ENCODE measurements at regions not wholly inside any gene's neighbourhood (a gene's known extent, or its start where the extent isn't known, plus 50 kb on each side); places are given as distances from the start of the nearest gene placed in this dataset.
A peak's percentile ranks its signal among the peaks of the same experiment; 100 is the strongest.

GRCh38 chrX:69094977-69095669 lies 70.1 kb downstream of the PJA1 start:
- Mint-ChIP-seq H3K4me1 (no peaks in the 10 kb centered on the region), H3K27me3 (no peaks in the 10 kb centered on the region), H3K4me3 (no peak overlapping the region), H3K9me3 (peaks cover 0 to 4% (median 0%) of the 10 kb centered on the region in 7 donors), H3K27ac (peak overlapping the region in 1 of 6 donors; percentile 48), H3K36me3 (no peaks in the 10 kb centered on the region)
- no peak for DNase-seq
- ATAC-seq (ENCODE audit: low read depth in 2 of 2), result no peak

GRCh38 chrX:69093960-69094871 lies 71.0 kb downstream of the PJA1 start:
- Mint-ChIP-seq H3K36me3 (no peaks in the 10 kb centered on the region), H3K27ac (no peak overlapping the region), H3K4me1 (no peaks in the 10 kb centered on the region), H3K9me3 (peaks cover 0 to 4% (median 0%) of the 10 kb centered on the region in 7 donors), H3K27me3 (no peaks in the 10 kb centered on the region), H3K4me3 (no peak overlapping the region)
- ATAC-seq (ENCODE audit: low read depth in 2 of 2) (no peak), DNase-seq (no peak)

- Mint-ChIP-seq H3K9me3 (no peaks in the 10 kb centered on the region), H3K27me3 (peaks cover 0 to 13% (median 0%) of the 10 kb centered on the region in 3 donors), H3K36me3 (no peaks in the 10 kb centered on the region), H3K4me3 (no peak overlapping the region), H3K4me1 (no peaks in the 10 kb centered on the region), H3K27ac (no peak overlapping the region)
- no peak for DNase-seq
- no peak for ATAC-seq (ENCODE audit: low read depth in 2 of 2)
These were observed 75.2 kb downstream of the PJA1 start for GRCh38 chrX:69090022-69090421.

- Mint-ChIP-seq H3K4me3 (no peak overlapping the region), H3K27me3 (peaks cover 0 to 13% (median 0%) of the 10 kb centered on the region in 3 donors), H3K9me3 (peaks cover 0 to 3% (median 0%) of the 10 kb centered on the region in 7 donors), H3K27ac (no peak overlapping the region), H3K36me3 (no peaks in the 10 kb centered on the region), H3K4me1 (no peaks in the 10 kb centered on the region)
- ATAC-seq (ENCODE audit: low read depth in 2 of 2) (no peak), DNase-seq (no peak)
These were observed 76.0 kb downstream of the PJA1 start for GRCh38 chrX:69089203-69089602.

- Mint-ChIP-seq H3K27ac (no peak overlapping the region), H3K9me3 (peaks cover 0 to 3% (median 0%) of the 10 kb centered on the region in 7 donors), H3K4me3 (no peak overlapping the region), H3K27me3 (peaks cover 0 to 13% (median 0%) of the 10 kb centered on the region in 3 donors), H3K36me3 (no peaks in the 10 kb centered on the region), H3K4me1 (no peaks in the 10 kb centered on the region)
- DNase-seq, result no peak
- ATAC-seq (ENCODE audit: low read depth in 2 of 2), result no peak
These were observed 76.9 kb downstream of the PJA1 start for GRCh38 chrX:69088171-69088938.

- Mint-ChIP-seq H3K4me1 (no peaks in the 10 kb centered on the region), H3K27me3 (peaks cover 0 to 13% (median 0%) of the 10 kb centered on the region in 3 donors), H3K9me3 (peaks cover 0 to 3% (median 0%) of the 10 kb centered on the region in 7 donors), H3K36me3 (no peaks in the 10 kb centered on the region), H3K4me3 (no peak overlapping the region), H3K27ac (peak overlapping the region in 1 of 6 donors; percentile 82)
- DNase-seq (no peak), ATAC-seq (ENCODE audit: low read depth in 2 of 2) (no peak)
These were observed 79.4 kb downstream of the PJA1 start for GRCh38 chrX:69085826-69086225.

- Mint-ChIP-seq H3K4me3 (no peak overlapping the region), H3K4me1 (no peaks in the 10 kb centered on the region), H3K27ac (no peak overlapping the region), H3K36me3 (no peaks in the 10 kb centered on the region), H3K9me3 (peaks cover 0 to 3% (median 0%) of the 10 kb centered on the region in 7 donors), H3K27me3 (peaks cover 0 to 13% (median 0%) of the 10 kb centered on the region in 3 donors)
- no peak for DNase-seq
- ATAC-seq (ENCODE audit: low read depth in 2 of 2), result no peak
These were observed 80.1 kb downstream of the PJA1 start for GRCh38 chrX:69085151-69085550.

- ATAC-seq (ENCODE audit: low read depth in 2 of 2), result no peak
These were observed 81.5 kb downstream of the PJA1 start for GRCh38 chrX:69083801-69084200.

GRCh38 chrX:69083361-69083760 lies 81.9 kb downstream of the PJA1 start:
- ATAC-seq (ENCODE audit: low read depth in 2 of 2) (no peak), DNase-seq (no peak)
- H3K36me3 Mint-ChIP-seq, result no peaks in the 10 kb centered on the region
- H3K27me3 Mint-ChIP-seq, result peaks cover 0 to 13% (median 0%) of the 10 kb centered on the region in 3 donors
- H3K9me3 Mint-ChIP-seq, result peaks cover 0 to 3% (median 0%) of the 10 kb centered on the region in 7 donors
- H3K27ac Mint-ChIP-seq, result no peak overlapping the region
- no peaks in the 10 kb centered on the region for H3K4me1 Mint-ChIP-seq
- no peak overlapping the region for H3K4me3 Mint-ChIP-seq

More at GRCh38 chrX:69083801-69084200, 81.5 kb downstream of the PJA1 start:
- DNase-seq, result no peak
- H3K27ac Mint-ChIP-seq, result no peak overlapping the region
- peaks cover 0 to 13% (median 0%) of the 10 kb centered on the region in 3 donors for H3K27me3 Mint-ChIP-seq
- no peaks in the 10 kb centered on the region for H3K36me3 Mint-ChIP-seq
- H3K9me3 Mint-ChIP-seq, result peaks cover 0 to 3% (median 0%) of the 10 kb centered on the region in 7 donors
- no peak overlapping the region for H3K4me3 Mint-ChIP-seq
- H3K4me1 Mint-ChIP-seq, result no peaks in the 10 kb centered on the region

- no peak overlapping the region for H3K27ac Mint-ChIP-seq
- DNase-seq, result no peak
These were observed 82.5 kb downstream of the PJA1 start for GRCh38 chrX:69082753-69083150.

GRCh38 chrX:69082055-69082752 lies 83.0 kb downstream of the PJA1 start:
- H3K4me1 Mint-ChIP-seq, result no peaks in the 10 kb centered on the region
- ATAC-seq (ENCODE audit: low read depth in 2 of 2), result no peak
- no peak overlapping the region for H3K27ac Mint-ChIP-seq
- H3K27me3 Mint-ChIP-seq, result peaks cover 0 to 13% (median 0%) of the 10 kb centered on the region in 3 donors
- no peak overlapping the region for H3K4me3 Mint-ChIP-seq
- no peak for DNase-seq
- H3K9me3 Mint-ChIP-seq, result peaks cover 0 to 3% (median 0%) of the 10 kb centered on the region in 7 donors
- no peaks in the 10 kb centered on the region for H3K36me3 Mint-ChIP-seq

More at GRCh38 chrX:69082753-69083150, 82.5 kb downstream of the PJA1 start:
- no peaks in the 10 kb centered on the region for H3K36me3 Mint-ChIP-seq
- no peak for ATAC-seq (ENCODE audit: low read depth in 2 of 2)
- peaks cover 0 to 13% (median 0%) of the 10 kb centered on the region in 3 donors for H3K27me3 Mint-ChIP-seq
- H3K4me3 Mint-ChIP-seq, result no peak overlapping the region
- H3K9me3 Mint-ChIP-seq, result peaks cover 0 to 3% (median 0%) of the 10 kb centered on the region in 7 donors
- no peaks in the 10 kb centered on the region for H3K4me1 Mint-ChIP-seq

- H3K9me3 Mint-ChIP-seq, result peaks cover 0 to 3% (median 0%) of the 10 kb centered on the region in 7 donors
These were observed 84.3 kb downstream of the PJA1 start for GRCh38 chrX:69080855-69081465.

More at GRCh38 chrX:69080855-69081465, 84.3 kb downstream of the PJA1 start:
- H3K27ac Mint-ChIP-seq, result no peak overlapping the region
- H3K27me3 Mint-ChIP-seq, result peaks cover 0 to 5% (median 4%) of the 10 kb centered on the region in 3 donors
- no peak overlapping the region for H3K4me3 Mint-ChIP-seq
- ATAC-seq (ENCODE audit: low read depth in 2 of 2) (no peak), DNase-seq (no peak)
- no peaks in the 10 kb centered on the region for H3K36me3 Mint-ChIP-seq
- no peaks in the 10 kb centered on the region for H3K4me1 Mint-ChIP-seq

Measured in naive B cell (primary cell).